B cell (primary cell): ENCODE measurements at regions not wholly inside any gene's neighbourhood (a gene's known extent, or its start where the extent isn't known, plus 50 kb on each side); places are given as distances from the start of the nearest gene placed in this dataset.

Source experiments
- ATAC-seq: fragments of 200-7000 bp; cut with Tn5 transposase; one replicate; pipeline ENCODE4 v1.10.0; 2021; ENCODE audit warnings: low read depth, mild to moderate bottlenecking, moderate number of reproducible peaks, moderate library complexity
- CTCF ChIA-PET: fragments of 350-600 bp; sonication (Branson Sonifier 250); formaldehyde crosslinking; loops from one replicate; lab custom pipeline; 2021; ENCODE audit warnings: antibody characterized with exemption, inconsistent platforms; lab: Charles Lee
- POLR2A ChIA-PET: fragments of 350-600 bp; sonication (Branson Sonifier 250); formaldehyde crosslinking; loops from one replicate; lab custom pipeline; 2021; ENCODE audit warnings: antibody characterized with exemption; lab: Charles Lee
- DNase-seq: peaks from one replicate; pipeline ENCODE4 v3.0.0; 2013
- H2AFZ ChIP-seq: 2 replicates; pipeline ENCODE4 v1.6.1; 2012; ENCODE audit warnings: mild to moderate bottlenecking, low read depth, low read length; ENCODE audit not compliant: insufficient read depth, poor library complexity, severe bottlenecking
- H3K27ac ChIP-seq, 2 donors: 1 replicate in 1 of 2; 2 replicates in 1 of 2; pipeline ENCODE4 v1.5.1; 2012 to 2013; ENCODE audit warnings: low read length in 2 of 2, mild to moderate bottlenecking in 2 of 2, moderate library complexity in 1 of 2
- H3K27me3 ChIP-seq, 4 experiments: fragments of 200-600 bp in 1 of 4; sonication (generic) in 1 of 4; replicated peaks in 1 of 4; 1 replicate in 2 of 4; 2 replicates in 2 of 4; pipeline versions ENCODE4 v1.6.1 to v1.7.0; 2013 to 2016; ENCODE audit warnings: low read length in 3 of 4, mild to moderate bottlenecking in 2 of 4, mixed read lengths in 1 of 4, moderate library complexity in 1 of 4; ENCODE audit not compliant: insufficient read depth in 4 of 4, control insufficient read depth in 3 of 4; ENCODE audit errors: control extremely low read depth in 1 of 4
- H3K36me3 ChIP-seq, 2 experiments: replicated peaks in 1 of 2; 1 replicate in 1 of 2; 2 replicates in 1 of 2; pipeline versions ENCODE4 v1.6.1 to v1.7.1; 2013; ENCODE audit warnings: low read length in 1 of 2; ENCODE audit not compliant: insufficient read depth in 2 of 2, control insufficient read depth in 1 of 2; ENCODE audit errors: control extremely low read depth in 1 of 2, extremely low read depth in 1 of 2
- H3K4me1 ChIP-seq, 2 donors: fragments of 200-600 bp in 1 of 2; sonication (generic) in 1 of 2; 1 replicate in 1 of 2; 2 replicates in 1 of 2; pipeline versions ENCODE4 v1.5.1 to v1.6.1; 2013 to 2017; ENCODE audit warnings: low read length in 2 of 2; ENCODE audit not compliant: control insufficient read depth in 2 of 2, insufficient read depth in 2 of 2
- H3K4me2 ChIP-seq: replicated peaks from 2 replicates; pipeline ENCODE3; 2012; ENCODE audit warnings: mild to moderate bottlenecking, low read depth, low read length; ENCODE audit not compliant: poor library complexity, severe bottlenecking
- H3K4me3 ChIP-seq, 5 experiments: fragments of 200-600 bp in 1 of 5; sonication (generic) in 1 of 5; 1 replicate in 3 of 5; 2 replicates in 2 of 5; pipeline versions ENCODE4 v1.5.1 to v1.7.0; 2011 to 2016; ENCODE audit warnings: low read length in 4 of 5, mild to moderate bottlenecking in 4 of 5, low read depth in 2 of 5, control low read depth in 1 of 5, moderate library complexity in 1 of 5; ENCODE audit not compliant: insufficient read depth in 1 of 5; ENCODE audit errors: control extremely low read depth in 1 of 5, extremely low read depth in 1 of 5
- H3K79me2 ChIP-seq: fragments of 200-600 bp; sonication (generic); one replicate; pipeline ENCODE4 v1.6.0; 2016; ENCODE audit warnings: low read length; ENCODE audit not compliant: control insufficient read depth, insufficient read depth
- H3K9ac ChIP-seq: fragments of 200-600 bp; sonication (generic); 2 replicates; pipeline ENCODE4 v1.6.1; 2017; ENCODE audit warnings: mild to moderate bottlenecking, low read length, moderate library complexity
- H3K9me3 ChIP-seq, 3 donors: one replicate each; pipeline versions ENCODE4 v1.6.1 to v1.7.1; 2013; ENCODE audit warnings: low read length in 2 of 3; ENCODE audit not compliant: control insufficient read depth in 2 of 3, insufficient read depth in 1 of 3; ENCODE audit errors: control extremely low read depth in 1 of 3
- H4K20me1 ChIP-seq: 2 replicates; pipeline ENCODE4 v1.6.0; 2012; ENCODE audit warnings: mild to moderate bottlenecking, low read length; ENCODE audit not compliant: insufficient read depth, control insufficient read depth, poor library complexity, severe bottlenecking
- H3K27ac Mint-ChIP-seq: one replicate; pipeline ENCODE4 v1.8.0; 2021; ENCODE audit warnings: mixed read lengths
- H3K27me3 Mint-ChIP-seq: one replicate; pipeline ENCODE4 v1.8.0; 2021; ENCODE audit warnings: mixed read lengths
- H3K4me1 Mint-ChIP-seq: one replicate; pipeline ENCODE4 v1.8.0; 2021; ENCODE audit warnings: mixed read lengths
- H3K4me3 Mint-ChIP-seq: one replicate; pipeline ENCODE4 v1.8.0; 2021; ENCODE audit warnings: mixed read lengths
- H3K9me3 Mint-ChIP-seq: one replicate; pipeline ENCODE4 v1.8.0; 2022; ENCODE audit warnings: mixed read lengths; ENCODE audit not compliant: insufficient read depth
- EZH2 ChIP-seq: IDR thresholded peaks from 2 replicates; pipeline ENCODE4 v1.6.1; 2012; ENCODE audit warnings: borderline replicate concordance, low read depth, mild to moderate bottlenecking, moderate library complexity, low read length; ENCODE audit not compliant: insufficient read depth, poor library complexity, severe bottlenecking
- WGBS: methylation state at CpG from one replicate; pipeline ENCODE4 v1.1.5; 2013; ENCODE audit warnings: missing lambda C conversion rate; ENCODE audit not compliant: insufficient coverage; 5-methylcytosine and 5-hydroxymethylcytosine counted together
- intact Hi-C: fragments of 100-400 bp; cut with micrococcal nuclease; formaldehyde crosslinking; loops from one replicate; pipeline ENCODE4 v1.10.0; 2022
- TF ChIP-seq, protein P1 (sequence below): fragments of 200-600 bp; IDR thresholded peaks from one replicate; pipeline ENCODE4 v1.8.0; 2022; ENCODE audit warnings: antibody characterized with exemption, mild to moderate bottlenecking

- WGBS, result no CpG with 5 or more reads among the region's 2 CpGs
- POLR2A ChIA-PET, result no interaction called here
- Histone ChIP-seq H3K36me3 (no peaks in the 10 kb centered on the region), H3K9me3 (no peaks in the 10 kb centered on the region), H3K79me2 (no peaks in the 10 kb centered on the region), H3K4me2 (no peak overlapping the region), H3K27ac (no peak overlapping the region), H2AFZ (no peak overlapping the region), H3K27me3 (no peaks in the 10 kb centered on the region), H3K4me3 (no peak overlapping the region), H3K9ac (no peak overlapping the region), H4K20me1 (no peaks in the 10 kb centered on the region), H3K4me1 (no peaks in the 10 kb centered on the region)
- Mint-ChIP-seq H3K27ac (no peak overlapping the region), H3K4me3 (no peak overlapping the region), H3K4me1 (peaks cover 12% of the 10 kb centered on the region), H3K9me3 (peaks cover 4% of the 10 kb centered on the region), H3K27me3 (no peaks in the 10 kb centered on the region)
- CTCF ChIA-PET, result no interaction called here
- ATAC-seq (no peak), DNase-seq (no peak)
- TF ChIP-seq, protein P1, sequence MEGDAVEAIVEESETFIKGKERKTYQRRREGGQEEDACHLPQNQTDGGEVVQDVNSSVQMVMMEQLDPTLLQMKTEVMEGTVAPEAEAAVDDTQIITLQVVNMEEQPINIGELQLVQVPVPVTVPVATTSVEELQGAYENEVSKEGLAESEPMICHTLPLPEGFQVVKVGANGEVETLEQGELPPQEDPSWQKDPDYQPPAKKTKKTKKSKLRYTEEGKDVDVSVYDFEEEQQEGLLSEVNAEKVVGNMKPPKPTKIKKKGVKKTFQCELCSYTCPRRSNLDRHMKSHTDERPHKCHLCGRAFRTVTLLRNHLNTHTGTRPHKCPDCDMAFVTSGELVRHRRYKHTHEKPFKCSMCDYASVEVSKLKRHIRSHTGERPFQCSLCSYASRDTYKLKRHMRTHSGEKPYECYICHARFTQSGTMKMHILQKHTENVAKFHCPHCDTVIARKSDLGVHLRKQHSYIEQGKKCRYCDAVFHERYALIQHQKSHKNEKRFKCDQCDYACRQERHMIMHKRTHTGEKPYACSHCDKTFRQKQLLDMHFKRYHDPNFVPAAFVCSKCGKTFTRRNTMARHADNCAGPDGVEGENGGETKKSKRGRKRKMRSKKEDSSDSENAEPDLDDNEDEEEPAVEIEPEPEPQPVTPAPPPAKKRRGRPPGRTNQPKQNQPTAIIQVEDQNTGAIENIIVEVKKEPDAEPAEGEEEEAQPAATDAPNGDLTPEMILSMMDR, result no peak
- no peak for TF ChIP-seq EZH2
- intact Hi-C loops, result no loop called here
Measured at GRCh38 chr6:141402489-141402888, 730.2 kb upstream of the GJE1 start.

- 100% methylated on average over 3 of the region's 3 CpGs for WGBS
- Histone ChIP-seq H3K79me2 (no peaks in the 10 kb centered on the region), H3K9me3 (no peaks in the 10 kb centered on the region), H2AFZ (no peak overlapping the region), H3K36me3 (no peaks in the 10 kb centered on the region), H3K4me3 (no peak overlapping the region), H3K27ac (no peak overlapping the region), H3K27me3 (no peaks in the 10 kb centered on the region), H4K20me1 (no peaks in the 10 kb centered on the region), H3K9ac (no peak overlapping the region), H3K4me1 (no peaks in the 10 kb centered on the region), H3K4me2 (no peak overlapping the region)
- Mint-ChIP-seq H3K27me3 (no peaks in the 10 kb centered on the region), H3K4me1 (peaks cover 12% of the 10 kb centered on the region), H3K9me3 (peaks cover under 1% of the 10 kb centered on the region), H3K4me3 (no peak overlapping the region), H3K27ac (no peak overlapping the region)
- intact Hi-C loops, result no loop called here
- CTCF ChIA-PET, result no interaction called here
- no peak for TF ChIP-seq EZH2
- TF ChIP-seq, protein P1, result no peak
- POLR2A ChIA-PET, result no interaction called here
- DNase-seq, result no peak
- no peak for ATAC-seq
Measured at GRCh38 chr6:141401851-141402250, 730.9 kb upstream of the GJE1 start.
